ENCODE measurements at regions not wholly inside any gene's neighbourhood (a gene's known extent, or its start where the extent isn't known, plus 50 kb on each side); places are given as distances from the start of the nearest gene placed in this dataset.
"Not testable (repeated sequence)": the region's sequence is repeated elsewhere in the genome, so short reads cannot be mapped to it uniquely, and the experiment has no call there.

- H3K9ac ChIP-seq (ENCODE audit: insufficient read length, low read depth), result no peak overlapping the region
- no peaks in the 10 kb centered on the region for H3K27me3 ChIP-seq (ENCODE audit: insufficient read depth, insufficient read length)
- no peaks in the 10 kb centered on the region for H3K4me1 ChIP-seq (ENCODE audit: insufficient read depth, insufficient read length)
- TF ChIP-seq YY1 (IDR thresholded peaks at IDR 0.05; ENCODE audit: insufficient read depth, insufficient read length) (no peak), ZNF274 (IDR thresholded peaks at IDR 0.05; ENCODE audit: low read depth, low read length) (no peak), SUZ12 (IDR thresholded peaks at IDR 0.05; ENCODE audit: extremely low read depth, insufficient read depth, insufficient read length) (no peak)
- DNase-seq (ENCODE audit: low read depth, low spot score), result no peak
- peaks cover 4% of the 10 kb centered on the region; the same call in 1 of the 2 replicates for H3K9me3 ChIP-seq (ENCODE audit: insufficient read depth, low read length)
- no peaks in the 10 kb centered on the region for H3K36me3 ChIP-seq (ENCODE audit: insufficient read depth, insufficient read length, low read length)
- H3K4me3 ChIP-seq (ENCODE audit: insufficient read length, low read depth), result no peak overlapping the region
Observed at GRCh38 chr18:2244641-2245040, 326.7 kb downstream of the METTL4 start.

GRCh38 chr18:2247101-2247500 lies 324.2 kb downstream of the METTL4 start:
- H3K4me3 ChIP-seq (ENCODE audit: insufficient read length, low read depth); DNase-seq (ENCODE audit: low read depth, low spot score); H3K36me3 ChIP-seq (ENCODE audit: insufficient read depth, insufficient read length, low read length); H3K9ac ChIP-seq (ENCODE audit: insufficient read length, low read depth); H3K4me1 ChIP-seq (ENCODE audit: insufficient read depth, insufficient read length); H3K27me3 ChIP-seq (ENCODE audit: insufficient read depth, insufficient read length); H3K9me3 ChIP-seq (ENCODE audit: insufficient read depth, low read length): not testable (repeated sequence)

- DNase-seq (ENCODE audit: low read depth, low spot score), result no peak
- H3K27me3 ChIP-seq (ENCODE audit: insufficient read depth, insufficient read length), result no peaks in the 10 kb centered on the region
- TF ChIP-seq SUZ12 (IDR thresholded peaks at IDR 0.05; ENCODE audit: extremely low read depth, insufficient read depth, insufficient read length) (no peak), ZNF274 (IDR thresholded peaks at IDR 0.05; ENCODE audit: low read depth, low read length) (no peak), YY1 (IDR thresholded peaks at IDR 0.05; ENCODE audit: insufficient read depth, insufficient read length) (no peak)
- 0 out of 2 replicates have a peak, but pooled peaks cover 15% of the 10 kb centered on the region for H3K9me3 ChIP-seq (ENCODE audit: insufficient read depth, low read length)
- no peaks in the 10 kb centered on the region for H3K4me1 ChIP-seq (ENCODE audit: insufficient read depth, insufficient read length)
- H3K36me3 ChIP-seq (ENCODE audit: insufficient read depth, insufficient read length, low read length), result no peaks in the 10 kb centered on the region
- no peak overlapping the region for H3K4me3 ChIP-seq (ENCODE audit: insufficient read length, low read depth)
- no peak overlapping the region for H3K9ac ChIP-seq (ENCODE audit: insufficient read length, low read depth)
Observed at GRCh38 chr18:2254977-2255376, 316.3 kb downstream of the METTL4 start.

- DNase-seq (ENCODE audit: low read depth, low spot score), result no peak
- Histone ChIP-seq H3K36me3 (ENCODE audit: insufficient read depth, insufficient read length, low read length) (no peaks in the 10 kb centered on the region), H3K4me3 (ENCODE audit: insufficient read length, low read depth) (no peak overlapping the region), H3K9me3 (ENCODE audit: insufficient read depth, low read length) (0 out of 2 replicates have a peak, but pooled peaks cover 15% of the 10 kb centered on the region), H3K27me3 (ENCODE audit: insufficient read depth, insufficient read length) (no peaks in the 10 kb centered on the region), H3K4me1 (ENCODE audit: insufficient read depth, insufficient read length) (no peaks in the 10 kb centered on the region), H3K9ac (ENCODE audit: insufficient read length, low read depth) (no peak overlapping the region)
- no peak for TF ChIP-seq SUZ12 (IDR thresholded peaks at IDR 0.05; ENCODE audit: extremely low read depth, insufficient read depth, insufficient read length)
- no peak for TF ChIP-seq ZNF274 (IDR thresholded peaks at IDR 0.05; ENCODE audit: low read depth, low read length)
- TF ChIP-seq YY1 (IDR thresholded peaks at IDR 0.05; ENCODE audit: insufficient read depth, insufficient read length), result no peak
Observed at GRCh38 chr18:2256577-2256976, 314.7 kb downstream of the METTL4 start.

GRCh38 chr18:2258954-2259353 lies 312.4 kb downstream of the METTL4 start:
- no peaks in the 10 kb centered on the region for H3K4me1 ChIP-seq (ENCODE audit: insufficient read depth, insufficient read length)
- no peak for TF ChIP-seq YY1 (IDR thresholded peaks at IDR 0.05; ENCODE audit: insufficient read depth, insufficient read length)
- no peak for TF ChIP-seq SUZ12 (IDR thresholded peaks at IDR 0.05; ENCODE audit: extremely low read depth, insufficient read depth, insufficient read length)
- no peak for TF ChIP-seq ZNF274 (IDR thresholded peaks at IDR 0.05; ENCODE audit: low read depth, low read length)
- 0 out of 2 replicates have a peak, but pooled peaks cover 15% of the 10 kb centered on the region for H3K9me3 ChIP-seq (ENCODE audit: insufficient read depth, low read length)
- no peaks in the 10 kb centered on the region for H3K36me3 ChIP-seq (ENCODE audit: insufficient read depth, insufficient read length, low read length)
- DNase-seq (ENCODE audit: low read depth, low spot score), result no peak
- no peak overlapping the region for H3K4me3 ChIP-seq (ENCODE audit: insufficient read length, low read depth)
- H3K9ac ChIP-seq (ENCODE audit: insufficient read length, low read depth), result no peak overlapping the region
- no peaks in the 10 kb centered on the region for H3K27me3 ChIP-seq (ENCODE audit: insufficient read depth, insufficient read length)

- Histone ChIP-seq H3K9me3 (ENCODE audit: insufficient read depth, low read length) (no peaks in the 10 kb centered on the region), H3K27me3 (ENCODE audit: insufficient read depth, insufficient read length) (no peaks in the 10 kb centered on the region), H3K9ac (ENCODE audit: insufficient read length, low read depth) (no peak overlapping the region), H3K4me1 (ENCODE audit: insufficient read depth, insufficient read length) (no peaks in the 10 kb centered on the region), H3K4me3 (ENCODE audit: insufficient read length, low read depth) (no peak overlapping the region), H3K36me3 (ENCODE audit: insufficient read depth, insufficient read length, low read length) (no peaks in the 10 kb centered on the region)
- TF ChIP-seq ZNF274 (IDR thresholded peaks at IDR 0.05; ENCODE audit: low read depth, low read length) (no peak), SUZ12 (IDR thresholded peaks at IDR 0.05; ENCODE audit: extremely low read depth, insufficient read depth, insufficient read length) (no peak), YY1 (IDR thresholded peaks at IDR 0.05; ENCODE audit: insufficient read depth, insufficient read length) (no peak)
- no peak for DNase-seq (ENCODE audit: low read depth, low spot score)
Observed at GRCh38 chr18:2263303-2263890, 307.9 kb downstream of the METTL4 start.

GRCh38 chr18:2274613-2275012 lies 296.7 kb downstream of the METTL4 start:
- H3K4me3 ChIP-seq (ENCODE audit: insufficient read length, low read depth), result no peak overlapping the region
- no peak overlapping the region for H3K9ac ChIP-seq (ENCODE audit: insufficient read length, low read depth)
- H3K27me3 ChIP-seq (ENCODE audit: insufficient read depth, insufficient read length), result no peaks in the 10 kb centered on the region
- DNase-seq (ENCODE audit: low read depth, low spot score), result no peak
- H3K4me1 ChIP-seq (ENCODE audit: insufficient read depth, insufficient read length), result no peaks in the 10 kb centered on the region
- H3K9me3 ChIP-seq (ENCODE audit: insufficient read depth, low read length), result no peaks in the 10 kb centered on the region
- no peaks in the 10 kb centered on the region for H3K36me3 ChIP-seq (ENCODE audit: insufficient read depth, insufficient read length, low read length)
- TF ChIP-seq YY1 (IDR thresholded peaks at IDR 0.05; ENCODE audit: insufficient read depth, insufficient read length), result no peak
- no peak for TF ChIP-seq ZNF274 (IDR thresholded peaks at IDR 0.05; ENCODE audit: low read depth, low read length)
- no peak for TF ChIP-seq SUZ12 (IDR thresholded peaks at IDR 0.05; ENCODE audit: extremely low read depth, insufficient read depth, insufficient read length)

Data from NT2/D1 (cell line).